ENCODE measurements at regions not wholly inside any gene's neighbourhood (a gene's known extent, or its start where the extent isn't known, plus 50 kb on each side); places are given as distances from the start of the nearest gene placed in this dataset.
"Not testable (repeated sequence)": the region's sequence is repeated elsewhere in the genome, so short reads cannot be mapped to it uniquely, and the experiment has no call there.

DNA sequence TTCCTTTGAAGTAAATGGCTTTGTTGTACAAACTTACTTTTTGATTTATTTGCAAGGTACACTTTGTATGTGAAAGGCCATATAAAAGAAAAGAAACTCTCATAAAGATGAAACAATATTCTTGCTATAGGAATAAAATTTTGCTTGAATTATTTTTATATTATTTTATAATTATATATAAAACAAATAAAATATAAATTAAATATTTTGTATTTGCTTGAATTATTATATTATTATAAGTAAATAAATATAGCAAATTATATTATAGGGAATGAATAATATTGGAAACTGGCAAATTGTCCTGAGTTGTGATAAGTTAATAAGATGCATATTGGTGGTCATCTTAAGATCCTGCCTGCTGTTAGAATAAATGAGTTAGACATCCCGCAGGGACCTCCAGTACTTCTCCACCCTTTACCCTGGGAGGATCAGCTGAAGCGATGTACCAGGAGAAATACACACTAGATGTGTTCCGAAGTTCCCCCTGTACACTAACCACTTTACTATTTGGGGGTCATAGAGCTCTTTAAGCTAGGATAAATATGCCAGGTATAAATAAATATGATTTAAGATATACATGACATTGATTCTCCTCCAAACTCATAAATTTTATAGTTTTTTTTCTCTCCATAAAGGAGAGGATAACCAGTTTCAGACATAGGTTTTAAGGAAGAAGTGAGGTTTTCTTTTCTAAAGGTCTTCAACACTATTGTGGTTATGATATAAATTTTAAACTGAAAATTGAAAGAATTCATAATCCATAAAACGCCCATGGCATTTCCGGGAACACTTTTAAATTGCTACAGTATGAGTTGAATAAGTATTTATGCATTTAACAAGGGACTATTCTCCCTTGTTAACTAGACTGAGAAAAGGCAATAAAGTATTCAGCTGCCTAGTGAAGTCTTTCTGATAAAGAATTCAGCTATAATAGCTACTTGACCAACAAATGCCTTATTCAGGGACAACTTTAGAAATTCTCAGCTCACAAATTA lies 486.3 kb upstream of the MARCKS start (continued):
- TF ChIP-seq, protein P1, sequence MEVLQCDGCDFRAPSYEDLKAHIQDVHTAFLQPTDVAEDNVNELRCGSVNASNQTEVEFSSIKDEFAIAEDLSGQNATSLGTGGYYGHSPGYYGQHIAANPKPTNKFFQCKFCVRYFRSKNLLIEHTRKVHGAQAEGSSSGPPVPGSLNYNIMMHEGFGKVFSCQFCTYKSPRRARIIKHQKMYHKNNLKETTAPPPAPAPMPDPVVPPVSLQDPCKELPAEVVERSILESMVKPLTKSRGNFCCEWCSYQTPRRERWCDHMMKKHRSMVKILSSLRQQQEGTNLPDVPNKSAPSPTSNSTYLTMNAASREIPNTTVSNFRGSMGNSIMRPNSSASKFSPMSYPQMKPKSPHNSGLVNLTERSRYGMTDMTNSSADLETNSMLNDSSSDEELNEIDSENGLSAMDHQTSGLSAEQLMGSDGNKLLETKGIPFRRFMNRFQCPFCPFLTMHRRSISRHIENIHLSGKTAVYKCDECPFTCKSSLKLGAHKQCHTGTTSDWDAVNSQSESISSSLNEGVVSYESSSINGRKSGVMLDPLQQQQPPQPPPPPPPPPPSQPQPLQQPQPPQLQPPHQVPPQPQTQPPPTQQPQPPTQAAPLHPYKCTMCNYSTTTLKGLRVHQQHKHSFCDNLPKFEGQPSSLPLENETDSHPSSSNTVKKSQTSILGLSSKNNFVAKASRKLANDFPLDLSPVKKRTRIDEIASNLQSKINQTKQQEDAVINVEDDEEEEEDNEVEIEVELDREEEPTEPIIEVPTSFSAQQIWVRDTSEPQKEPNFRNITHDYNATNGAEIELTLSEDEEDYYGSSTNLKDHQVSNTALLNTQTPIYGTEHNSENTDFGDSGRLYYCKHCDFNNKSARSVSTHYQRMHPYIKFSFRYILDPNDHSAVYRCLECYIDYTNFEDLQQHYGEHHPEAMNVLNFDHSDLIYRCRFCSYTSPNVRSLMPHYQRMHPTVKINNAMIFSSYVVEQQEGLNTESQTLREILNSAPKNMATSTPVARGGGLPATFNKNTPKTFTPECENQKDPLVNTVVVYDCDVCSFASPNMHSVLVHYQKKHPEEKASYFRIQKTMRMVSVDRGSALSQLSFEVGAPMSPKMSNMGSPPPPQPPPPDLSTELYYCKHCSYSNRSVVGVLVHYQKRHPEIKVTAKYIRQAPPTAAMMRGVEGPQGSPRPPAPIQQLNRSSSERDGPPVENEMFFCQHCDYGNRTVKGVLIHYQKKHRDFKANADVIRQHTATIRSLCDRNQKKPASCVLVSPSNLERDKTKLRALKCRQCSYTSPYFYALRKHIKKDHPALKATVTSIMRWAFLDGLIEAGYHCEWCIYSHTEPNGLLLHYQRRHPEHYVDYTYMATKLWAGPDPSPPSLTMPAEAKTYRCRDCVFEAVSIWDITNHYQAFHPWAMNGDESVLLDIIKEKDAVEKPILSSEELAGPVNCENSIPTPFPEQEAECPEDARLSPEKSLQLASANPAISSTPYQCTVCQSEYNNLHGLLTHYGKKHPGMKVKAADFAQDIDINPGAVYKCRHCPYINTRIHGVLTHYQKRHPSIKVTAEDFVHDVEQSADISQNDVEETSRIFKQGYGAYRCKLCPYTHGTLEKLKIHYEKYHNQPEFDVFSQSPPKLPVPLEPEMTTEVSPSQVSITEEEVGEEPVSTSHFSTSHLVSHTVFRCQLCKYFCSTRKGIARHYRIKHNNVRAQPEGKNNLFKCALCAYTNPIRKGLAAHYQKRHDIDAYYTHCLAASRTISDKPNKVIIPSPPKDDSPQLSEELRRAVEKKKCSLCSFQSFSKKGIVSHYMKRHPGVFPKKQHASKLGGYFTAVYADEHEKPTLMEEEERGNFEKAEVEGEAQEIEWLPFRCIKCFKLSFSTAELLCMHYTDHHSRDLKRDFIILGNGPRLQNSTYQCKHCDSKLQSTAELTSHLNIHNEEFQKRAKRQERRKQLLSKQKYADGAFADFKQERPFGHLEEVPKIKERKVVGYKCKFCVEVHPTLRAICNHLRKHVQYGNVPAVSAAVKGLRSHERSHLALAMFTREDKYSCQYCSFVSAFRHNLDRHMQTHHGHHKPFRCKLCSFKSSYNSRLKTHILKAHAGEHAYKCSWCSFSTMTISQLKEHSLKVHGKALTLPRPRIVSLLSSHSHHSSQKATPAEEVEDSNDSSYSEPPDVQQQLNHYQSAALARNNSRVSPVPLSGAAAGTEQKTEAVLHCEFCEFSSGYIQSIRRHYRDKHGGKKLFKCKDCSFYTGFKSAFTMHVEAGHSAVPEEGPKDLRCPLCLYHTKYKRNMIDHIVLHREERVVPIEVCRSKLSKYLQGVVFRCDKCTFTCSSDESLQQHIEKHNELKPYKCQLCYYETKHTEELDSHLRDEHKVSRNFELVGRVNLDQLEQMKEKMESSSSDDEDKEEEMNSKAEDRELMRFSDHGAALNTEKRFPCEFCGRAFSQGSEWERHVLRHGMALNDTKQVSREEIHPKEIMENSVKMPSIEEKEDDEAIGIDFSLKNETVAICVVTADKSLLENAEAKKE (CRISPR knock-in tag; IDR thresholded peaks at IDR 0.05), result no peak

DNA sequence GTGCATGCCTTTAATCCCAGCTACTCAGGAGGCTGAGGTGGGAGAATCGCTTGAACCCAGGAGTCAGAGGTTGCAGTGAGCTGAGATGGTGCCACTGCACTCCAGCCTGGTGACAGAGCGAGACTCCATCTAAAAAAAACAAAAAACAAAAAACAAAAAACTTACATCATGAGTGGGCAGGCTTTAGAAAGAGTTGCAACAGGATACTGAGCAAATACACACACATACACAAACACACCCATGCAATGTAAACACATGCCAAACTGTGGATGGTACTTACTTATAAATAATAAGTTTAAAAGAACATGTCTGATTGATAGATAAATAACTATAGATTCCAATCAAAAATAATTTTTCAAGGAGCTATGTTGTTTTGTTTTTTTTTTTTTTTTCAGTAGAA lies 481.7 kb upstream of the MARCKS start:
- not testable (repeated sequence) for H3K27ac Mint-ChIP-seq; H3K36me3 Mint-ChIP-seq (ENCODE audit: low read depth); H3K27me3 Mint-ChIP-seq (ENCODE audit: insufficient read depth, low read depth, poor library complexity); H3F3A ChIP-seq (replicated peaks; ENCODE audit: low read depth); H4K20me1 ChIP-seq (replicated peaks; ENCODE audit: insufficient read depth); H3K9me2 ChIP-seq (ENCODE audit: insufficient read depth); H3K4me1 ChIP-seq (ENCODE audit: insufficient read depth); H3K4me3 Mint-ChIP-seq; H3K4me1 Mint-ChIP-seq; H3K9me3 Mint-ChIP-seq; H3K4me3 ChIP-seq; H3K79me2 ChIP-seq (replicated peaks; ENCODE audit: insufficient read depth); ATAC-seq; H3K27me3 ChIP-seq (ENCODE audit: insufficient read depth); H3K27ac ChIP-seq (ENCODE audit: low read depth); H2AFZ ChIP-seq; H3K4me2 ChIP-seq; DNase-seq (ENCODE audit: low spot score); H3K36me3 ChIP-seq (ENCODE audit: insufficient read depth)
